Left hindlimb (tissue), 1 donor: ENCODE measurements at regions not wholly inside any gene's neighbourhood (a gene's known extent, or its start where the extent isn't known, plus 50 kb on each side); places are given as distances from the start of the nearest gene placed in this dataset.

Source experiments
- DNase-seq: peaks from one replicate; pipeline ENCODE4 v3.0.0-alpha.2; 2018

DNA sequence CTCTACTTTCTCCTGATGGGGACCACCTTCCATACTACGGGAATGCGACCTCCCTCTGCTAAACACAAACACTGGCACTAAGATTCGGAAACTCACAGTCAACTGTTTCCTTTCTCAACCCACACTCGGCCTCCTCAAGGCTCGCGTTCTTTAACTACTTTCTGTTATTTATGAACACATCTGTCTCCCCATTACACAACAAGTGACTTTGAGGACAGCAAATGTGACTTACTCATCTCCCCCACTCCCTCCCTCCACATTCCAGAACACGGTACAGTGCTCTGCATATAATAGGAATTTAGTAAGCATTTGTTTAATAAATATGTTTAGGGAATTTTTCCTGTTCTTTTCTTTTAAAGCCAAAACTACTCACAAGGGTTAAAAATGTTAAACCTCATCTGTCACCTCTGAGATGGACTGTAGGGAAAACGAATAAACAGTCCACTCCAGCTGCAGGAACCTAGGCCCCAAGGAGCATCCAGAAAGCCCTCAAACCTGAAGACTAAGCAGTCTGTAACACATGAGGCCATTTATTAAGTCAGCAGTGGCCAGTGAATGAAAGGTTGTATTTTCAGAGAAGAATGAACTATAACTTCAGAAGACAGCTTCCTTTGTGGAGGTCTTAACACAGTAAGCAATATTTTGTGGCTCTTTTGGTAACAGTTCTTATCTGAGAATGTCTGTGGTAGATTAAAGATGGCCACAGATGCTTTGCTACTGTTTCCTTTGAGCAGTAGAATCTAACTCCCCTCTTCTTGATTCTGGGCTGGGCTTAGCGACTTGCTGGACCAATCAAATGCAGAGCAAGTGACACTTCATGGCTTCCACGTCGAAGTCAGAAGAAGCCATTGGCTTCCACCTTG is 209.6 kb upstream of the DTNBP1 start:
- DNase-seq = no peak

GRCh38 chr6:15871276-15871675 is 208.4 kb upstream of the DTNBP1 start:
- no peak for DNase-seq

- no peak for DNase-seq
Observed at GRCh38 chr6:15870333-15871043, 207.7 kb upstream of the DTNBP1 start.

GRCh38 chr6:15864708-15865062 is 201.9 kb upstream of the DTNBP1 start:
- DNase-seq = no peak

- no peak for DNase-seq
Observed at GRCh38 chr6:15864038-15864707, 201.3 kb upstream of the DTNBP1 start.

- DNase-seq = no peak
Observed at GRCh38 chr6:15862810-15863209, 200.0 kb upstream of the DTNBP1 start.

- DNase-seq = no peak
Observed at GRCh38 chr6:15861486-15861885, 198.7 kb upstream of the DTNBP1 start.

DNA sequence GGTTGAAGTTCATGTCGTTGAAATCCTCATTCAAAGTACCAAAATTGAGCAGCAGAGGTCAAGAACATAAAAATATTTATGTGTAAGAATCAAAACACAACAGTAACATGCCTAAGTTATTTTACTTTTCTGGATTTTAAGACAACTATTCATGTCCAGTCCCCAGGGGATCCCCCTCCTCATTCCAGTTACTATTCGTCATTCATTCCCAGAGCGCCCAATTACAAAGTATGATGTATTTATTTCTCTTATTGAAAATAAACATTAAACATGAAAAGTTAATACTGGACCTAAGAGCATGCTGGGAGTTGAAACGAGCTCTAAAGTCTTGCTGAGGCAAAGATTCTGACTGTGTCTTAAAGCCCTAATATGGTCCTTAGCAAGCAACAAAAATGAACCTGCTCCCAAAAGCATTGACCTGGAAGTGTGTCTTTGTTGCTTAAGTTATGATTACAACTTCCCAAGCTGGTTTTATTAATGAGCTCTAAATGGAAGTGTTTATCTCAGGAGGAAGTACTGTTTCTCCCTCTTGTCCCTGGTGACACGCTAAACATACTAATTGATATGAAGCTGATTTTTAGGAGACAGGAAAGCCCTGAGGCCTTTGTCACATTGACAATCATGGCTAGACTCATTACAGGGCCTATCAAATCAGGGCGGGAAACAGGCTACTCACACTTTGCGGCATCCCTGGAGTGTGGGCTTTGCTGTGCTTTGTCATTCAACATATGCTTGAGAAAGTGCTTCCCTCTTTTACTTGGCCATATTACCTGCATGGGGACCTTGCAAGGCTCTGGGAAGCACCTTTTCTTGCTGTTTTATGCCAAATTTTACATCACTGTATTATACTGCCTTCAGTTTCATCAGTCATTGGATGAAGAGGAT is 192.2 kb upstream of the DTNBP1 start:
- DNase-seq = no peak

DNA sequence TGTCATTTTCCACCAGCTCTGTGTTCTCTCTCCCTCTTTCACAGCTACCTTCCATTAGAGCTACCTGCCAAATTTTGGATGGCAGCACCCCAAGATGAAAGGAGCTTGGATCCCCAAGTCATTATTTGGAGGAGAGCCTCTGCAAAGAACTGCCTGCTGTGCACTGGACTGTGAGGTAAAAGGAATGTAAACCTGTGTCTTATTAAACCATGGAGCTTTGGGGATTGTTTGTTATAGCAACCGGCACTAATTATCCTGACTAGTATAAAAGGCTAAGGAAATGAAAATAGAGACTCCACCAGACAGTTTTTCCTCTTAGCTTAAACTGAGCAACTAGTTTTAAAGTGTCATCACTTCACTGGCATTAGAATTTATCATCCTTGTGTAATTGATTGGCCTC is 191.6 kb upstream of the DTNBP1 start:
- DNase-seq = no peak

DNA sequence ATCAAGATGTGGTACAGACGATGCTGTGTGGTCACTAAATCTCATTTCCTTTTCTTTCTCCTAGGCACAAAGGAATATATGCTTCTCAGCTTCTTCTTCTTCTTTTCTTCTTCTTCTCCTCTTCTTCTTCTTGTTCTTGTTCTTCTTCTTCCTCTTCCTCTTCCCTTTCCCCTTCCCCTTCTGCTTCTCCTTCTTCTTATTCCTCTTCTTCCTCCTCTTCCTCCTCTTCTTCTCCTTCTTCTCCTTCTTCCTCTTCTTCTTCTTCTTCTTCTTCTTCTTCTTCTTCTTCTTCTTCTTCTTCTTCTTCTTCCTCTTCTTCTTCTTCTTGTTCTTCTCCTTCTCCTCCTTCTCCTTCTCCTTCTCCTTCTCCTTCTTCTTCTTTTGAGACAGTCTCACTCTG is 190.4 kb upstream of the DTNBP1 start:
- DNase-seq = no peak

DNA sequence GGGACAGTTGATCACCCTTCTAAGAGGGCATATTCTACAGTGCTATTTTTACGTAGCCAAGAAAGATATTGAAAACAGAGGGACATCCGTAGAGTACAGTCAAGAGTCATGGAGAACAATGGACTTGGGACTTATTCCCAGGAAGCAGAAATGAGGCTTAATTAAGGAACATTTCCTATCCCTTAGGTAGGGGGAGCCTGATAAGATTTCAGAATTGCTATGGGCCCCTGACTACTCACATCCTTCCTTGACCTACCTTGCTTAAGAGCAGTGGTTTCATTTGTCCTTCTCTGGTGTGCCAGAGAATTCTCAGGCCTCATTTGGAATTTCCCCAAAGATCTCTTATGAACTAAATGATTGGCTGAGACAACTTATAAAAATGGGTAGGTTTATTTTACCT is 189.5 kb upstream of the DTNBP1 start:
- DNase-seq = no peak

DNA sequence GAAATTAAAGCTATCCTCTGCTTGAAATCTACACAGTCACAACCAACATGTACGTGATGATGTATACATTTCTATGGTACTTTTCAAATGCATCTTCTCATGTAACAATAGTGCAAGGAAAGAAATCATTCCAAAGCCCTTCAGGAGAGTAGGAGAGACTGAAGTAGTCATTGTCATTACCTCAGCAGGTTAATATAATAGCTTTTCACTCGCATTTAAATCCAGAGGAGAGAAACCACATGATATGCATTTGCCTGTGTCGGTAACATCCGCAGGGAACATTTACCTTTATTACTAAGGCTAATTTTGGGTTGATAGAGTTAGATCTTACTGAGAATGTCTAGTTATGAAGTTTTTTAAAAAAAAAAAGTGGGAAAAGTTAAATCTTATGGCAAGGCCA is 186.6 kb upstream of the DTNBP1 start:
- no peak for DNase-seq

GRCh38 chr6:15845492-15845891 is 182.7 kb upstream of the DTNBP1 start:
- no peak for DNase-seq

- no peak for DNase-seq
Observed at GRCh38 chr6:15843764-15844163, 180.9 kb upstream of the DTNBP1 start.

DNA sequence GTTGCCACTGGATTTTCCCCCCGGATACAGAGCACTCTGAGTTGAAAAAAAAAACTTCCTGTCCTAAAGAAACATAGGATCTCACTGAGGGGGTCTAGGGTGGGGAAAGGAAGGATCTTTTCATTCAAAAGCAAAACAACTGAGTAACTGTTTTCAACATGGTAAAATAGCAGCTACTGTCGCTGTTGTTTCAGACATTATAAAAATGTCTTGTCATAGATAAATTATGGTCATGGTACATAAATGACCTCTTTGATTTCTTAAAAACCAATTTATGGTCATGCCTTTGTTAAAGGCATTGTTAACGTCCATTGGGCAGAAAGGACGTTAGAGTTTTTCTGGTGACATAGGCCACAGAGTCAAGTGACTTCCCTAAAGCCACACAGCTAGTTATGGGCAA is 180.4 kb upstream of the DTNBP1 start:
- DNase-seq = no peak

GRCh38 chr6:15842727-15843117 is 179.9 kb upstream of the DTNBP1 start:
- no peak for DNase-seq

GRCh38 chr6:15841937-15842726 is 179.3 kb upstream of the DTNBP1 start:
- DNase-seq = no peak

DNA sequence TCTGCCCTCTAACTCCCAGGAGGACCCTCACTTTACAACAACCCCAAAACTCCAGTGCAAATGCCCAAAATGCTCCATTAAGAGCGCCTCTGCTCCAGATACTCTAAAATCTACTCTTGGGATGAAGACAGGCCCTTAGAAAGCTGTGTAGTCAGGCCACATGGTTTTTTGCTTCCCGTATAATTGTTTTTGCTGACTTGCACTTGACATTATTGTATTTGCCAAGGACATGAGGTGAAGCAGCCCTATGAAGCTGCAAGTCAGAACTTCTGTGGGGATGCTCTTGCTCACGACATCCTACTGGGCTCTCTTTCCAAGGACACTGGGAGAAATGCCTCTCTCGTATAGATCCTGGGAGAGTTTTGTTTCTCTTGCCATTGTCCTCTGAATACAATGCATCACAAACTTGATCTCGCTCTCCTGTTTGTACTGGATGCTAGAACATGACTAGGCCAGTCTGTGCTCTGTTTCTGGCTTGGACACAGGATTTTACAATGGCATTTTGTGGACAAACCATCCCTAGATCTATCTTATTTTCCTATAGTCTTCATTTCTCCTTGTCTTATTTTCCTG is 177.2 kb upstream of the DTNBP1 start:
- no peak for DNase-seq

- no peak for DNase-seq
Observed at GRCh38 chr6:15837205-15837604, 174.4 kb upstream of the DTNBP1 start.

DNA sequence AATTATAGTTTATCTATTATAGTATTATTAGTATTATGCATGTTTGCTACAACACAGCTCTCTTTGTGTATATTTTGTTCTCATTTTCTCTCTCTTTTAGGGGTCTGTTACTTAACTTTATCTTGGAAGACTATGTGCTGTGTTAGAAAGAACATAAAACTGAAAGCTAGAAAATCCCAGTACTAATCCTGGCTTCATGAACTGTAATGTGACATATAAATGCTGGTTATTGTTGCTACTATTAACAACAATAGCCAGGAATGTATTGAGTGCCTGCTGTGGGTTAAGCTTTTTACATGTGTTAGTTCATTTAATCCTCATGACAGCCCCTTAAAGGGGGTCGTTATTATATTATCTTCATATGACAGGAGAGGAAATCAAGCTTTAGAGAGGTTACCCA is 170.0 kb upstream of the DTNBP1 start:
- no peak for DNase-seq

DNA sequence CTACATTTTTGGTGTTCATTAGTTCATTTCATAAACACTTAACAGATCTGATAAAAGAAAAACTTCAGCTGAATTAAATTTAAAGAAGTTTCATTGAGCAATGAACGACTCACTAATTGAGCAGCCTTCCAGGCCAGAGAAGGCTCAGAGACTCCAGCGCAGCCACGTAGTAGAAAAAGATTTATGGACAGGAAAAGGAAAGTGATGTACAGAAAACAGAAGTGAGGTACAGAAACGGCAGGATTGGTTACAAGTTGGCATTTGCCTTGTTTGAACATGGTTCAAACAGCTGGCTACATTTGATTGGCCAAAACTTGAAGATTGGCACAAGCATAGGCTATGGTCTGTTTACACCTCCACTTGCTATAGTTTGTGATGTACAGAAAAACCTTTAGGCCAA is 166.3 kb upstream of the DTNBP1 start:
- DNase-seq = no peak
